GM12892 (cell line): ENCODE measurements at regions not wholly inside any gene's neighbourhood (a gene's known extent, or its start where the extent isn't known, plus 50 kb on each side); places are given as distances from the start of the nearest gene placed in this dataset.

Source experiments
- POLR2A ChIP-seq: IDR thresholded peaks from 2 replicates; pipeline ENCODE4 v1.6.1; 2011; ENCODE audit warnings: low read depth, low read length, control low read depth
- POLR2AphosphoS5 ChIP-seq: IDR thresholded peaks from 2 replicates; pipeline ENCODE4 v1.6.1; 2011; ENCODE audit warnings: low read depth, low read length, control low read depth

DNA sequence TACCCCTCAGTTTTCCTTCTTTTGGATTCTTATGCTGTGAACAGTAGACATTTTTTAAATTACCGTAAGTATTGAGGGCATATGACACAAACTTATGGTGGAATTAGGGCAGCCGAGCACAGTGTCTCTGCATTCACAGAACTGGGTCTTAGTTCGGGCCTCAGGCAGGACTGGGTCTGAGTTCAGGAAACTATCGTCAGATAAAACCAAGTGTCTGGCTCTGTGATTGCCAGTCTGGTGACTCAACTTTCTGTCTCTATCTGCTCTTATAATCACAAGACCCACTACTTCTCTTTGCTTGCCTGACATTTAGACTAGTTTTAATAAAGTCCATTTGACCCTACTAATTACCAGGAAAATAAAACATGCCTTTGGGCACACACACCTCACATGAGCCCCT lies 146.2 kb downstream of the LMLN start:
- TF ChIP-seq POLR2A (no peak), POLR2AphosphoS5 (no peak)
